NCI-H82 treated with DMSO at 0.1 percent for 48 hours (cell line): ENCODE measurements at regions not wholly inside any gene's neighbourhood (a gene's known extent, or its start where the extent isn't known, plus 50 kb on each side); places are given as distances from the start of the nearest gene placed in this dataset.

ENCODE experiments used
- DNase-seq: peaks from one replicate; lab custom pipeline; 2025; ENCODE audit not compliant: unreplicated experiment; lab: John Stamatoyannopoulos, UW

- peak; percentile 23 for DNase-seq
Measured at GRCh38 chr18:76771192-76771799, 51.1 kb upstream of the ZNF236 start.

GRCh38 chr18:76767954-76768353 is 54.4 kb upstream of the ZNF236 start:
- no peak for DNase-seq

DNA sequence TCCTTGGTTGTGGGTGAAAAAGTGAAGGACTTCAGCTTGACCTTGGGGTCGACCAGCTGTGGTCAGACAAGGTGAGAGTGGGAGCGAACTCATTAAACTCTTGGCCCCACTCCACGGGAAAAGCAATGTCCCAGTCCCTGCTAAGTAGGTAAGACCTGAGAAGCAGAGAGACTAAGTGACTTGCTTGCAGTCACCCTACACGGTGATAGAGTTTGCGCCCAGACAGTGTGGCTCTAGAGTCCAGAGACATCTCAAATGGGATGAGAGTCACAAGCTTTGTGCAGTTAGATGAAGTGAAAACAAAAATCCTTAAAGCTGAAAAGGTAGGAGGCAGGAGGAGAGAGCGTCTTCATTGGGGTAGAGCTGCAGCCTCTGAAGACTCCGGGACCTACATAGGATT is 55.9 kb upstream of the ZNF236 start:
- DNase-seq = no peak

GRCh38 chr18:76765649-76766048 is 56.7 kb upstream of the ZNF236 start:
- DNase-seq = no peak

DNA sequence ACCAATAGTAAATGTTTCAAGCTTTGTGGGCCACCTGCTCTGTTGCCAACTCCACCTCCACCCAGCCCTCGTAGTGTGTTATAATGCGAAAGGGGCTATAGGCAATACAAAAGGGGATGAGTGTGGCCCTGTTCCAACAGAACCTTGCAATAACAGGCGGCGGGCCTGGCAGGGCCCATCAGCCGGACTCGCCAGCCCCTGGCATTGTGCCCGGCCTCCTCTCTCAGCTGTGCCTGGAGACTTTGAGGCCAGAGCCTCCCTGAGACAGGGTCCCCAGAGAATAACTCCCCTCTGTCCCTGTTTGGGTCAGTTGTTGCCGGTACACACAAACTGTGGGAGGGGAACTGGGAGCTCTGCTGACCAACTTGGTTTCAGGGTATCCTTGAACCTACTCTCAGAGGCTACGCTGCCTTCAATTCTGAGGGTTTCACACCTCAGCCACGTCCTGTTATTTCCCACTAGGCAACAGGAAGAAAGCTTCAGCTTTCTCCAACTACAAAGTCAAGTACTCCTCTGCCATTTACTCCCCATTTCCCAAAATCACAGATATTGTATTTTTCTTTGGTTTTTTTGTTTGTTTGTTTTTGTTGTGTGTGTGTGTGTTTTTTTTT is 58.0 kb upstream of the ZNF236 start:
- DNase-seq = no peak

GRCh38 chr18:76759056-76759455 is 63.3 kb upstream of the ZNF236 start:
- no peak for DNase-seq

DNA sequence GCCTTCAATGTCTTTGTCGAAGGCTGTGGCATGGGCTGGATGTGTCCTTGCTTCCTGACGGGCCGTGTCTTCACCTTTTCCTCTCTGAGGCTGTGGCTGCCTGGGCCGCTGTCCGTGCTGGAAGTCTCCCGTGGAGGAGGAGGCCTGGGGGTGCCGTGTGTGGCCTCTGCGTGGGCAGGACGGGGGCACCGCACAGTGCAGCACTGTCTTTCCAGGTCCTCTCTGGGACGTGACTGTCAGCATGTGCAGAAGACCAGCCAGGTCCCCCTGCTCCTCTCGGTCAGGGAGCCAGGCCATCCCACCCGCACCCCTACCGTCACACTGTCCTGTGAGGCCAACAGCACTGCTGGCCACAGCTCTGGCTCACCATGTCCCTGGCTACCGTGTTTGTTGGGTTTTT is 64.4 kb upstream of the ZNF236 start:
- no peak for DNase-seq

GRCh38 chr18:76757335-76757734 is 65.0 kb upstream of the ZNF236 start:
- DNase-seq = no peak

DNA sequence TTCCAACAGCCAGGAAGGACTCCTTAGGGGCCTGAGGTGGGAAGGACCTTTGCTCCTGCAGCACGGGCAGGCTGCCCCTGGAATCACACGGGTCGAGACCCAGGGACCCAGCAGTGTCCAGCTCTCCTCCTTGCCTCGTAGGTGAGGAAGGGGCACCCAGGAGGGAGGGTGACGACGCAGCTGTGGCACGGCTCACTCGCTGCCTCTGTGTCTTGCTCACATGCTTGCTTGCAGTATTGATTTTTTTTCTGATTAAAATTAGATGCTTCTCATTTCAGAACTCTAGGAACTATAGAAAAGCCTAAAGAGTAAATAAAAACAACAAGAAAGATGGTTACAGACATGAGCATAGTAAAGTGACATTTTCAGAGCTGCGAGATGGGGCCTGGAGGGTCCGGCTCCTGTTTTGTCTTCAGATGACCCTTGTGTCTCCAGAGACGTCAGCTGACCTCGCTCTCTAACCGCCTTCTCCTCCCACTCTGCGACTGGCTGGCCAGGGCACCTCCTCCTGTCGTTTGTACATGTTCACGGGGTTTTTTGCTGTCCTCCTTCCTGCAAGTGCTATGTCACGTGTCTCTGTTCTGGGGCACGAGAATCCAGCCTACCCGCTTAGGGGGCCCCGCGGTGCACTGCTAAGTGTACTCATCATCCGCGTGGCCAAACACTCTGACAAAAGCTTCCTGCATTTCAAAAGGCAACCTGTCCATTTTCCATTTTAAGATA is 65.7 kb upstream of the ZNF236 start:
- DNase-seq = no peak

DNA sequence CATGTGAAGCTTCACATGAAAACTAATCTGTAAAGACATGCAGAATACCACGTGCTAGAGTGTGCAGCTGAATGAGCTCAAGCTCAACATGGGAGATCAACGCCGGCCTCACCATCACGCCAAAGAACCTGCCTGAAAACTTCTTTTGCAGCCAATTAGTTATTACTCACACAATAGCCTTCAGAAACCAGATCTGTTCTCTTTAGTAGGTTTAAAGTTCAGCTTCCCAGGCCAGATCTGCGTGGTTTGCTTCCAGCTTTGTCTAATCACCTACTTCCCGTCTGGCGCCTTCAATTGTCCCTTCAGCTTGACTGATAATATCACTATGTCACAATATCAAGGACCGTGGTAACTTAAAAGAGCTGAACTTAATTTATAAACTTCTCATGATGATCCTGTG is 68.0 kb upstream of the ZNF236 start:
- no peak for DNase-seq

- DNase-seq = no peak
Measured at GRCh38 chr18:76752400-76752799, 70.0 kb upstream of the ZNF236 start.

GRCh38 chr18:76750917-76751890 is 71.2 kb upstream of the ZNF236 start:
- no peak for DNase-seq

GRCh38 chr18:76750269-76750668 is 72.1 kb upstream of the ZNF236 start:
- no peak for DNase-seq

DNA sequence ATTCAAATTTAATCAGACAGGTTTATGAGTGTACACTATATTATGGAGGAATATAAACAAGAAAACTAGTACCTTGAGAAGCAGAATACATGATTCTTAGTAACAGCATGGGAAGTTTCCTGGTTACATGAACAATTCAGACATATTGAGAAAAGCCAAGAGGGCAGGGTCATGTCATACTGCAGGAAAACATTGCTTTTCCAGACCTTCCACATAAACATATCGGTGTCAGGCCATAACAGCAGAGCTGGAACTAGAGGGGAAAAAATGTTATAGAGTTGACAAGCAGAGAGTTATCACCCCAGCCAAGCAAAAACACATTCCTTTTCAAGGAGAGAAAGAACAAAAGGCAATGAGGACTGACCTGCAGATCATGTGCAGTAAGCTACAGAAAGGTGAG is 74.7 kb upstream of the ZNF236 start:
- DNase-seq = no peak

- no peak for DNase-seq
Measured at GRCh38 chr18:76741346-76741745, 81.0 kb upstream of the ZNF236 start.

DNA sequence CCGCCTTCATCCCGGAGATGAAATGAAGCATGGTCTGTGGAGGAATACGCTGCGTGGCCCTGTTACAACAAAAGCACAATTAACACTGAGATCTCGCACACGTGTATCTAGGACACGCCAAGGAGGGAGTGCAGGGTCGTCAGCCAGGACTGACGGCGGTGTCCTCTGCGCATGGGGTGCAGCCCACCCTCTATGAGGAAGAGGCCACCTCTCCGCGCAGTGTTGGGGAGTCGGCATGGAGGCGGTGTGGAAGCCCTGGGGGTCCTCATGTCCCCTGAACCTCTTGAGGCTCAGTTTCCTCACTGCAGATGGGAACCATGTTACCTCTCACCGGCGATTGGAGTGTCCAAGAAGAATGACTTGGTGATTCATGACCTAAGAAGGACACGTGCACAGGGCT is 86.0 kb upstream of the ZNF236 start:
- DNase-seq = no peak

DNA sequence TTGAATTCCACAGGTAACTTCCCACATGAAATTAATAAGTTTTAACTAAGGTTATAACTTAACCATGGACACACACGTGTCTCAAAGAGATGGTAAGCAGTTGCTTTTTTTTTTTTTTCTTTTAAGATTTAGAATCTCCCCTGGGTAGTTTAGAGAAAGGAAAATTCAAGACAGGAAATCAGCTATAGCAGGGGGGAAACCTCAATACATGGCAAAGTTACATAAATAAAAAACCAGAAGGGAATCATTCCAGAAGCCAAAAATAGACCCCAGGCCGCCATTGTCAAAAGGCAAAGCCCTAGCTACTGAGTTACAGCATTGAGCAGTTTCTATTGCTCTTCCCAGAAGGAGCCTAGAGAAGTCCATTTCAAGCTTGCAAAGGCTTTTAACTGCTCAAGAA is 91.5 kb upstream of the ZNF236 start:
- DNase-seq = no peak

GRCh38 chr18:76727589-76727988 is 94.8 kb upstream of the ZNF236 start:
- DNase-seq = no peak

GRCh38 chr18:76725445-76725844 is 96.9 kb upstream of the ZNF236 start:
- DNase-seq = no peak

DNA sequence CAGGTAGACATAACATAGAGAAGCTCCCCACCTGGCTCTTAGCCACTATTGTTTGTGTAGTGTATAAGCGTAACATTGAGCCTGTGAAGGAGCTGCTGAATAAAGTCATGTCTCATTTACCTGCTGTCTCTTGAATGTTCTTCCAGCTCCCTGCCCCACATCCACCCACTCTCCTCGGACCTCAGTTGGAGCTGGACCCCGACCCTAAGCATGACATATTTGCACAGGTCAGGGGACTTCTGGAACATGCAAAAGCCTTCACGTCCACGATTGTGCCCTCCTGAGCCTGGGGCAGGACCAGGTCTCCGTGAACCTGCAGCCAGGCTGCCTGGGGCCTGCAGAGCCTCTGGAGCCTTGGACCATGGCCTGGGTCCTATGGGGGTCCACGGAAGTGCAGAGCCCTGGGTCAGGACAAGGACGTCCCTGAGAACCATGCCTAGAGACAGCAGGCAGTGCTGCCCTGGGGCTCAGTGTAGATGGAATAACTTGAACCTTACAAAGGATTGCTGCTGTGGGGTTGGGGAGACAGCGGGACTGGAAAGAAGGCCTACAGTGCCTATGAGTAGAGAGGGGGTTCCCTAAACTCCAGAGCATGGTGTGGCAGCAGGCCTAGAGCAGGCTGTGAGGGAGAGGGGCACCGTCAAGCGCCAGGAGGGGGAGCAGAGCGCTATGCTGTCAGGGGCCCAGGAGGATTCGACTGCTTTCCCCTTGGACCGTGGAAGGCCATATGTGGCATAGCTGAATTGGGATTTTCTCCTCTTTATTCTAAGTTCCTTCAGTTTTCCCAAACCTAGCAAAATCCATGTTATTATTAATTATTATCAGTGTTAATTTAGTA is 99.9 kb upstream of the ZNF236 start:
- no peak for DNase-seq
